B cell (primary cell): ENCODE measurements at regions not wholly inside any gene's neighbourhood (a gene's known extent, or its start where the extent isn't known, plus 50 kb on each side); places are given as distances from the start of the nearest gene placed in this dataset.

ENCODE experiments used
- ATAC-seq: fragments of 200-7000 bp; cut with Tn5 transposase; one replicate; pipeline ENCODE4 v1.10.0; 2021; ENCODE audit warnings: low read depth, mild to moderate bottlenecking, moderate number of reproducible peaks, moderate library complexity
- CTCF ChIA-PET: fragments of 350-600 bp; sonication (Branson Sonifier 250); formaldehyde crosslinking; loops from one replicate; lab custom pipeline; 2021; ENCODE audit warnings: antibody characterized with exemption, inconsistent platforms; lab: Charles Lee
- POLR2A ChIA-PET: fragments of 350-600 bp; sonication (Branson Sonifier 250); formaldehyde crosslinking; loops from one replicate; lab custom pipeline; 2021; ENCODE audit warnings: antibody characterized with exemption; lab: Charles Lee
- DNase-seq: peaks from one replicate; pipeline ENCODE4 v3.0.0; 2013
- H2AFZ ChIP-seq: 2 replicates; pipeline ENCODE4 v1.6.1; 2012; ENCODE audit warnings: mild to moderate bottlenecking, low read depth, low read length; ENCODE audit not compliant: insufficient read depth, poor library complexity, severe bottlenecking
- H3K27ac ChIP-seq, 2 donors: 1 replicate in 1 of 2; 2 replicates in 1 of 2; pipeline ENCODE4 v1.5.1; 2012 to 2013; ENCODE audit warnings: low read length in 2 of 2, mild to moderate bottlenecking in 2 of 2, moderate library complexity in 1 of 2
- H3K27me3 ChIP-seq, 4 experiments: fragments of 200-600 bp in 1 of 4; sonication (generic) in 1 of 4; replicated peaks in 1 of 4; 1 replicate in 2 of 4; 2 replicates in 2 of 4; pipeline versions ENCODE4 v1.6.1 to v1.7.0; 2013 to 2016; ENCODE audit warnings: low read length in 3 of 4, mild to moderate bottlenecking in 2 of 4, mixed read lengths in 1 of 4, moderate library complexity in 1 of 4; ENCODE audit not compliant: insufficient read depth in 4 of 4, control insufficient read depth in 3 of 4; ENCODE audit errors: control extremely low read depth in 1 of 4
- H3K36me3 ChIP-seq, 2 experiments: replicated peaks in 1 of 2; 1 replicate in 1 of 2; 2 replicates in 1 of 2; pipeline versions ENCODE4 v1.6.1 to v1.7.1; 2013; ENCODE audit warnings: low read length in 1 of 2; ENCODE audit not compliant: insufficient read depth in 2 of 2, control insufficient read depth in 1 of 2; ENCODE audit errors: control extremely low read depth in 1 of 2, extremely low read depth in 1 of 2
- H3K4me1 ChIP-seq, 2 donors: fragments of 200-600 bp in 1 of 2; sonication (generic) in 1 of 2; 1 replicate in 1 of 2; 2 replicates in 1 of 2; pipeline versions ENCODE4 v1.5.1 to v1.6.1; 2013 to 2017; ENCODE audit warnings: low read length in 2 of 2; ENCODE audit not compliant: control insufficient read depth in 2 of 2, insufficient read depth in 2 of 2
- H3K4me2 ChIP-seq: replicated peaks from 2 replicates; pipeline ENCODE3; 2012; ENCODE audit warnings: mild to moderate bottlenecking, low read depth, low read length; ENCODE audit not compliant: poor library complexity, severe bottlenecking
- H3K4me3 ChIP-seq, 5 experiments: fragments of 200-600 bp in 1 of 5; sonication (generic) in 1 of 5; 1 replicate in 3 of 5; 2 replicates in 2 of 5; pipeline versions ENCODE4 v1.5.1 to v1.7.0; 2011 to 2016; ENCODE audit warnings: low read length in 4 of 5, mild to moderate bottlenecking in 4 of 5, low read depth in 2 of 5, control low read depth in 1 of 5, moderate library complexity in 1 of 5; ENCODE audit not compliant: insufficient read depth in 1 of 5; ENCODE audit errors: control extremely low read depth in 1 of 5, extremely low read depth in 1 of 5
- H3K79me2 ChIP-seq: fragments of 200-600 bp; sonication (generic); one replicate; pipeline ENCODE4 v1.6.0; 2016; ENCODE audit warnings: low read length; ENCODE audit not compliant: control insufficient read depth, insufficient read depth
- H3K9ac ChIP-seq: fragments of 200-600 bp; sonication (generic); 2 replicates; pipeline ENCODE4 v1.6.1; 2017; ENCODE audit warnings: mild to moderate bottlenecking, low read length, moderate library complexity
- H3K9me3 ChIP-seq, 3 donors: one replicate each; pipeline versions ENCODE4 v1.6.1 to v1.7.1; 2013; ENCODE audit warnings: low read length in 2 of 3; ENCODE audit not compliant: control insufficient read depth in 2 of 3, insufficient read depth in 1 of 3; ENCODE audit errors: control extremely low read depth in 1 of 3
- H4K20me1 ChIP-seq: 2 replicates; pipeline ENCODE4 v1.6.0; 2012; ENCODE audit warnings: mild to moderate bottlenecking, low read length; ENCODE audit not compliant: insufficient read depth, control insufficient read depth, poor library complexity, severe bottlenecking
- H3K27ac Mint-ChIP-seq: one replicate; pipeline ENCODE4 v1.8.0; 2021; ENCODE audit warnings: mixed read lengths
- H3K27me3 Mint-ChIP-seq: one replicate; pipeline ENCODE4 v1.8.0; 2021; ENCODE audit warnings: mixed read lengths
- H3K4me1 Mint-ChIP-seq: one replicate; pipeline ENCODE4 v1.8.0; 2021; ENCODE audit warnings: mixed read lengths
- H3K4me3 Mint-ChIP-seq: one replicate; pipeline ENCODE4 v1.8.0; 2021; ENCODE audit warnings: mixed read lengths
- H3K9me3 Mint-ChIP-seq: one replicate; pipeline ENCODE4 v1.8.0; 2022; ENCODE audit warnings: mixed read lengths; ENCODE audit not compliant: insufficient read depth
- EZH2 ChIP-seq: IDR thresholded peaks from 2 replicates; pipeline ENCODE4 v1.6.1; 2012; ENCODE audit warnings: borderline replicate concordance, low read depth, mild to moderate bottlenecking, moderate library complexity, low read length; ENCODE audit not compliant: insufficient read depth, poor library complexity, severe bottlenecking
- WGBS: methylation state at CpG from one replicate; pipeline ENCODE4 v1.1.5; 2013; ENCODE audit warnings: missing lambda C conversion rate; ENCODE audit not compliant: insufficient coverage; 5-methylcytosine and 5-hydroxymethylcytosine counted together
- intact Hi-C: fragments of 100-400 bp; cut with micrococcal nuclease; formaldehyde crosslinking; loops from one replicate; pipeline ENCODE4 v1.10.0; 2022
- TF ChIP-seq, protein P1 (sequence below): fragments of 200-600 bp; IDR thresholded peaks from one replicate; pipeline ENCODE4 v1.8.0; 2022; ENCODE audit warnings: antibody characterized with exemption, mild to moderate bottlenecking

GRCh38 chr21:18661842-18662241 lies 258.3 kb upstream of the TMPRSS15 start:
- no peak overlapping the region for H3K4me3 ChIP-seq
- H3K27me3 ChIP-seq: no peaks in the 10 kb centered on the region
- ChIA-PET POLR2A (no interaction called here), CTCF (no interaction called here)
- H3K36me3 ChIP-seq: no peaks in the 10 kb centered on the region
- Mint-ChIP-seq H3K4me3 (no peak overlapping the region), H3K27me3 (no peaks in the 10 kb centered on the region), H3K9me3 (no peaks in the 10 kb centered on the region), H3K27ac (no peak overlapping the region), H3K4me1 (no peaks in the 10 kb centered on the region)
- WGBS: 91% methylated on average over 2 of the region's 3 CpGs
- no peak overlapping the region for H3K9ac ChIP-seq
- H3K27ac ChIP-seq: no peak overlapping the region
- H4K20me1 ChIP-seq: no peaks in the 10 kb centered on the region
- ATAC-seq: no peak
- no peaks in the 10 kb centered on the region for H3K4me1 ChIP-seq
- no peaks in the 10 kb centered on the region for H3K9me3 ChIP-seq
- H3K79me2 ChIP-seq: no peaks in the 10 kb centered on the region
- intact Hi-C loops: no loop called here
- no peak overlapping the region for H3K4me2 ChIP-seq
- no peak overlapping the region for H2AFZ ChIP-seq
- DNase-seq: no peak
- TF ChIP-seq, protein P1, sequence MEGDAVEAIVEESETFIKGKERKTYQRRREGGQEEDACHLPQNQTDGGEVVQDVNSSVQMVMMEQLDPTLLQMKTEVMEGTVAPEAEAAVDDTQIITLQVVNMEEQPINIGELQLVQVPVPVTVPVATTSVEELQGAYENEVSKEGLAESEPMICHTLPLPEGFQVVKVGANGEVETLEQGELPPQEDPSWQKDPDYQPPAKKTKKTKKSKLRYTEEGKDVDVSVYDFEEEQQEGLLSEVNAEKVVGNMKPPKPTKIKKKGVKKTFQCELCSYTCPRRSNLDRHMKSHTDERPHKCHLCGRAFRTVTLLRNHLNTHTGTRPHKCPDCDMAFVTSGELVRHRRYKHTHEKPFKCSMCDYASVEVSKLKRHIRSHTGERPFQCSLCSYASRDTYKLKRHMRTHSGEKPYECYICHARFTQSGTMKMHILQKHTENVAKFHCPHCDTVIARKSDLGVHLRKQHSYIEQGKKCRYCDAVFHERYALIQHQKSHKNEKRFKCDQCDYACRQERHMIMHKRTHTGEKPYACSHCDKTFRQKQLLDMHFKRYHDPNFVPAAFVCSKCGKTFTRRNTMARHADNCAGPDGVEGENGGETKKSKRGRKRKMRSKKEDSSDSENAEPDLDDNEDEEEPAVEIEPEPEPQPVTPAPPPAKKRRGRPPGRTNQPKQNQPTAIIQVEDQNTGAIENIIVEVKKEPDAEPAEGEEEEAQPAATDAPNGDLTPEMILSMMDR: no peak
- TF ChIP-seq EZH2: no peak

DNA sequence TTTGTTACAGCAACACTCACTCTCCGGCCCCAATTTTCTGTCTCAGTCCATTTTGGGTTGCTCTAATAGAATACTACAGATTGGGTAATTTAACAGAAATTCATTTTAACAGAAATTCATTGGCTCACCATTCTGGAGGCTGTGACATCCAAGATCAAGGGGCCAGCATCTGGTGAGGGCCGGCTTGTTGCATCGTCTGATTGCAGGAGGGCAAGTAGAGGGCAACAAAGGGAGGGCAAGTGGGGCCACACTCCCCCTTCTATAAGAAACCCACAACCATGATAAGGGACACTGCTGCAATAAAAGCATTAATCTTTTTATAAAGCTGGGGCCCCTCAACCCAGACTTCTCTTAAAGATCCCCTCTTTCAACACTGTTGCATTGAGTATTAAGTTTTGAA lies 260.1 kb upstream of the TMPRSS15 start:
- H3K27me3 Mint-ChIP-seq: no peaks in the 10 kb centered on the region
- Histone ChIP-seq H3K4me1 (no peaks in the 10 kb centered on the region), H3K27ac (no peak overlapping the region), H3K79me2 (no peaks in the 10 kb centered on the region), H3K27me3 (no peaks in the 10 kb centered on the region), H3K4me3 (no peak overlapping the region), H3K9me3 (no peaks in the 10 kb centered on the region), H2AFZ (no peak overlapping the region), H3K4me2 (no peak overlapping the region), H4K20me1 (no peaks in the 10 kb centered on the region), H3K9ac (no peak overlapping the region), H3K36me3 (no peaks in the 10 kb centered on the region)
- no peaks in the 10 kb centered on the region for H3K4me1 Mint-ChIP-seq
- ChIA-PET CTCF (no interaction called here), POLR2A (no interaction called here)
- intact Hi-C loops: no loop called here
- H3K9me3 Mint-ChIP-seq: no peaks in the 10 kb centered on the region
- no peak for DNase-seq
- no peak for ATAC-seq
- H3K4me3 Mint-ChIP-seq: no peak overlapping the region
- 92% methylated on average over 2 of the region's 3 CpGs for WGBS
- TF ChIP-seq, protein P1: no peak
- TF ChIP-seq EZH2: no peak
- no peak overlapping the region for H3K27ac Mint-ChIP-seq
